Activated gamma-delta T cell treated with anti-CD3 and anti-CD28 coated beads, Interleukin-2, amount 50 U/mL, for 16 hours (primary cell): ENCODE measurements at regions not wholly inside any gene's neighbourhood (a gene's known extent, or its start where the extent isn't known, plus 50 kb on each side); places are given as distances from the start of the nearest gene placed in this dataset.

Experiments
- DNase-seq: peaks from one replicate; pipeline ENCODE4 v3.0.0-alpha.2; 2020; ENCODE audit warnings: low read depth

DNA sequence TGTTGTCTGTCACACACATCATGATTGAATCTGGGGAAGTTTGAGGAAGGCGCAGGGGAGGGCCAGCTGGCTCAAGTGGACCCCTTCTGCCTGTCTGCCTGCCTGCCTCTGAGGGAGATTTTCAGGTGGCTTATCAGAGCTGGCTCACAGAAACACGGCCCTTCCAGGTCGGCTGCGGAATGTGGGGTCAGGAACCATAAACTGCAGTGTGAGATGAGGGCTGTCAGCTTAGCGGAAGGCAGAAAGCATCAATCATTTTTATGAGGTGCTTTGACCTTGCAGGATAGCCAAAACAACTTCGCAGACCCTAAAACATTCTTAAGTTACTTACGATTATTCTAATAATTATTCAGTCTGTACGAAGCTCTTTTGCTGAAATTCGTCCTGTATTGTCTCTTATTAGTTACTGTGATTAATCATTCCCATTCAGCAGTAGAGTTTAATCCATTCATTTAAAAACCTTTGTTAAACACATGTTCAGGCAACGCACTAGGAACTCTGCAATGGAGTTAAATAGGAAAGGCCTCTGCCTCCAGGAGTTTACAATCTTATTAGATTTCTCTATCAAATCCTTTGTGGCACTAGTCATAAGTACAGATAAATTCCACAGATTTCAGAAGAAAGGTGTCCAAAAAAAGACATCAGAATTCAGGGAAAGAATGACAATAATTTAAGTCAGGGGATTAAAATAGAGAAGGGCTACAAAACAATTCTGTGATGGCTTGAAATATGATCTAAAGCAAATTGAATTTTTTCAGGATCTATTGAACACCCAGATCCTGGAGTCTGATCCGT, 371.6 kb downstream of the HRH4 start:
- DNase-seq = no peak

DNA sequence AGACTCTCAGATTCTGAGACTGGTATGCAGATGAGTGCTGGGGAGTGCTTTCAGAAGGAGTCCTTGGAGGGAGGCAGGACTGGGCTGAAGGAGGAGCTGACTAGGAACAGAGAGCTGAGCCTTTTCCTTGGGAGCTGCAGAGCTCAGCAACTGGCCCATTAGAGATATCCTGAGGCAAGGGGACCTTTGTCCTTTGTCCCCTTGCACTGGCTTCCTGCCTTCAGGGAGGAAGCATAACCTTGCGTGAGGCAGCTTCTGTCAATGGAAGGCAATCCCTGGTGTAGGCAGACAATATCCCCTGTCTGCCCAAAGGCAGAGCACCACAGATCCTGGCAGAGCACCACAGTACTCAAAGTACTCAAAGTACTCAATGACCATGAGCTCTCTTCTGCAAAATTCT, 375.3 kb downstream of the HRH4 start:
- no peak for DNase-seq

DNA sequence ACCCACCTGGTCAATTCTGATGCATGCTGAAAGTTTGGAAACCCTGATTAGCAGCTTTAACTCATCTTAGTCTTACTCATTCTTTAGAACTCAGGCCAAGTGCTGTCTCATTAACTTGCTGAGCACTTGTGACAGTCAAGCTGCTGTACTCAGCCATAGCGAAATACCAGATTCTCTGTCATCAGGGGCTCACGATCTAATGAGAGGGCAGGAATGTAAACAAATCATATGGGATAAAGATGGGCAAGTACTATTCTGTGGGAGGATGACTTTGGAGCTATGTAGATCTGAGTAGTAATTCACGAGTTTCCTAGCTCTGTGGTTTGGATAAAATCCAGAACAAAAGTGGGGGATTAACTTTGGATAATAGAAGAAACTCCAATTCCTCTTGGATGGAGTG, 376.6 kb downstream of the HRH4 start:
- no peak for DNase-seq

DNA sequence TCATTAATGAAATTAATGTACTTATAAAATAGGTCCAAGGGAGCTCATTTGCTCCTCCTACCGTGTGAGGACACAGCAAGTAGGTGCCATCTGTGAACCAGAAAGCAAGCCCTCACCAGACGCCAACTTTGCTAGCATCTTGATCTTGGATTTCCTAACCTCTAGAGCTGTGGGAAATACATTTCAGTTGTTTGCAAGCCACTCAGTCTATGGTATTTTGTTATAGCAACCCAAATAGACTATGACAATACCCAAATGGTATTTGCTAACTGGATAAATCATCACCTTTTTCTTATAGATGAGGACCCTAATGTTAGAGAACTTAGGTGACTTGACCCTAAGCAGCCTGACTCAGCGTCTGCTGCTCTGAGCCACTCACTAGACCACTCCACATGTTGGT, 379.6 kb downstream of the HRH4 start:
- DNase-seq = no peak

DNA sequence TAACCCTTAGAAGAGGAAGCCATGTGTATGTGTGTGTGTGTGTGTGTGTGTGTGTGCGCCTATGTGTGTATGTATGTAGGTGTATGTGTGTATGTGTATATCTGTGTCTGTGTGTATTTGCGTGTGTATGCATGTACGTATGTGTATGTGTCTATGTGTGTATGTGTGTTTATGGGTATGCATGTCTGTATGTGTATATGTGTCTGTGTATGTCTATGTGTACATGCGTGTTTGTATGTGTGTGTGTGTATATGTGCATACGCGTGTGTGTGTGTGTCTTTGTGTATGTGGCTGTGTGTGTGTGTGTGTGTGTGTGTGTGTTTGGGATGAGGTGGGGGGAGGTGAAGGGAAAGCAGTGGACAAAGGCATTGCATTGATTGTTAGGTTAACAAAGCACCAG, 380.2 kb downstream of the HRH4 start:
- no peak for DNase-seq

DNA sequence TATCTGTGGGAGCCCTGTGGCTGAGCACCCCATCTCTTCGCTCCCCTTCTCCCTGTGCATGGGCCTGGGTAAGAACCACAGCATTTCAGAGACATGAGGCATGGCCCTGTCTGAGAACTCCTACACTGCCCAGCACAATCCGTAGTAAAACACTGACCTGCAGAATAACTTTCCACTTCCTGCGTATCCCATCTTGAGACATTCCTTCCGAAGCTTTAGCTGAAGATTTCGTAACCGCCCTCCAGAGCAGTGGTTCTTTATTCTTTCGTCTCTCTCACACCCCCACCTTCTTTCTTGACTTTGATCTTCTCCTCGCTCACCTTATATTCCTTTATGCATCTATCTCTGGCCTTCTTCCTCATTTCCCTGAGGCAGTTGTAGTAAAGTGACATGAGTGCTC, 381.1 kb downstream of the HRH4 start:
- no peak for DNase-seq

DNA sequence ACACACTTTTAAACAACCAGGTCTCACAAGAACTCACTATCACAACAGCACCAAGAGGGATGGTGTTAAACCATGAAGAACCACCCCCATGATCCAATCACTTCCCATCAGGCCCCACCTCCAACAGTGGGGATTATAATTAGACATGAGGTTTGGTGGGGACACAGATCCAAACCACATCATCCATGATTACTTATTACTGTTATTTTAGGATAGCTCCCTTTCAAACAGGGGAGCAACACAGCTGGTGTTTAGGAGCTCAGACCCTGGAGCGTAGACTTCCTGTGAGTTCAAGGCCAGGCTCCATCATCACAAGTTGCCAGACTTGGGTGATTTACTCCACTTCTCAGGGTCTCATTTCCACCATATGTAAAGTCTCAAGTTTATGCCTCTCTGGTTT, 382.7 kb downstream of the HRH4 start:
- no peak for DNase-seq

DNA sequence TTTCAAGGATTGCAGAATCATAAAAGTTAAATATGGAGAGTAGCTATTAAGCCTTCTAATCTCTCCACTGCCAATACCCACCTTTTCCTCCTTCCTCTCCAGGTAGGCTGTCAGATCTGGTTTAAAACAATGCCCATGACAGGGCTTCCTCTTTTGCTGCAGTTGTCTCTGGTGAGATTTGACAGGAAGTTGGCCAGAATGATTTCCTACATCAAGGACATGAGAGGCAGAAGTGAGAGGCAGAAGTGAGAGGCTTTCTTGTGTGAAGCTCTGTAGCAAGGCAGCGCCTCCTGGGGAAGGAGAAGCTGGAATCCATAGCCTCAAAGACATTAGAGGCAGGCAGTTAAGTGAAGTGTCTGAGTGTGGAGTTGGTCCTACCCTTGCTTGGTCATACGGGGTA, 385.7 kb downstream of the HRH4 start:
- no peak for DNase-seq

DNA sequence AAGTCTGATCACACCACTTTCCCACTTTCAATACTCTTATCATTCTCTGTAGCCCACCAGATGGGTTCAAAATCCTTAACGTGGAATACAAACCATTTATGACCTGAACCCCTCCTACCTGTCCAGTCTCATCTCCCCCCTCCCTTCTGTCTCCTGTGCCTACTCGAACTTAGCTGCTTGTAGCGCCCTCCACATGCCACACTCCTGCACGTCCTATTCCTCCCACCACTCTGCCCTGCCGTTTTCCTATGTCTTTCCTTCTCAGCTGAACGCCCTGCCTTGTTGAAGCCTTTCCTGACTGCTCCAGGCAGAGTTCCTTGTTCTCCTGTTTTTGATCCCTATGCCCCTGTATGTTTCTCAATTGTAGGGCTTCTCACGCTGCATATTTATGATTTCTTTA, 390.1 kb downstream of the HRH4 start:
- no peak for DNase-seq

DNA sequence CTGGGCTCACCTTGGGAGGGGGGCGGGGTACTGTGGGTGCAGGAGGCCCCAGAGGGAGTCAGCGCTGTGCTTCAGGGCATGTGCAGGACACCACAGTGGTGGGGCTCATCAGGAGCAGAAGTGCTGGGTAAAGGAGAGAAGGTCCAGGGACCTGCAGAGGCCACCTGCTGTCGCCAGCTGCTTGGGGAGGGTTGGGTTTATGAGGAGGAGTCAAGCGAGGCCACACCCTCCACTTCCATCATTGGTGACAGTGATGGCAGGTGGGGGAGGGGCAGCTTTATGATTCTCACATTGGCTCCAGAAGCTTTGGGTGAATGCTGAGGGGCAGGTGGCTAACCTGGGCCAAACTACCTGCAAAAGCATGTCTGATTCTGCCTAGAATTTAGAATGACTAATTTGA, 392.6 kb downstream of the HRH4 start:
- no peak for DNase-seq

DNA sequence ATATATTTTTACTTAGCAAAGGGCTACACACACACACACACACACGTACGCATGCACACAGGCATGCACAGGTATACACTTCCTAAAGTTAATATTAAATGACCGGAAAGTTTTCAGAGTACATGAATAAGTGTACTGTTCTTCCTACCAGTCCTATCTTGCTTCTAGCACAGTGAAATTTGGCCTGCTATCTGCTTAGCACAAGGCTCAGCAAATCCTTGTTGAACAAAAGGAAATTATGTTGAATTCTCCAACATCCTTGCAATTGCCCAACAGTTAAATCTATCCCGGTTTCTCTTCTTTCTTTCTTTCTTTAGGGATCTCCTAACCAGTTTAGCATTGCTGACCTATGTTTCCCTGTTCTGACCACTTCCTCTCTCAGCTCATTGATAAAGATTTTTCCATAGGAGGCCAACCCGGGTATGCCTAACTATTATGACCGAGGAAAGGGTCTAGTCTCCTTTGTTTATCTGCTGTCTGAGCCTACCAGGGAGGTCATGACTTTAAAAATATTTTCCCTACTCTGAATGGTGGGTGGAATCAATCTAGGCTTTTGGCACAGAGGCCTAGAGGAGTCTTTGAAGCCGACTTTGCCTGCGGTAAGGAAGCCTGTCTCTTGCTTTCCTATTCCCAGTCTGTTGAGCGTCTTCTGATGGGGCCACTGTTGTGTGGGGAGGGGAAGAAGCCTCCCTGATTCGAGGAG, 400.7 kb downstream of the HRH4 start:
- DNase-seq = no peak

DNA sequence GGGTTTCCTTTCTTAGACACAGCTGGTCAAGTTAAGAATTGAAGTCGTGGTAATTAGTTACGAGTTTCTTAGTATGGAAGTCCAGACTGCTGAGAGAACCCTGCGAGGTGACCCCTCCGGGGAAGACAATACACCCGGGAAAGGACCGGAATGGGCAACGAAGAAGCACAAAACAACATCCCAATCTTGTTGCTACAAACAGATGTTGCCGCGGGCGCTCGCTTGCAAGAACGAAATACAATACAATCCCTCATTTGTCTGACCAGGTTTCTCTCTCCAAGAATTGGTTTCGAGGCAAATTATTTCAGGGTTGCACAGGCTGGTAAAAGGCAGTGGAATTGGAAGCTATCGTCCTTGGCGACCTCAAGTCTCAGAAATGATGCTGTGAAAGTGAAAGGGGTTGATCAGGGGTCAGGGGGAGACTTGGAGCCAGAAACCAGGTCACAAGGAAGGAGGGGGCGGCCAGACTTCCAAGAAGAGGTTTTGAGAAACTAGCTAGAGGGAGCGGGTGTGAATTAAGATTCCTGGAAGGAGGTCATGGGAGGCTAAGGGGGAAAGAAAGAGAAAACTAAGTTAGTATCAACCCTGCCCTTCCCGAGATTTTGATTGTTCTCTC, 401.9 kb downstream of the HRH4 start:
- no peak for DNase-seq

DNA sequence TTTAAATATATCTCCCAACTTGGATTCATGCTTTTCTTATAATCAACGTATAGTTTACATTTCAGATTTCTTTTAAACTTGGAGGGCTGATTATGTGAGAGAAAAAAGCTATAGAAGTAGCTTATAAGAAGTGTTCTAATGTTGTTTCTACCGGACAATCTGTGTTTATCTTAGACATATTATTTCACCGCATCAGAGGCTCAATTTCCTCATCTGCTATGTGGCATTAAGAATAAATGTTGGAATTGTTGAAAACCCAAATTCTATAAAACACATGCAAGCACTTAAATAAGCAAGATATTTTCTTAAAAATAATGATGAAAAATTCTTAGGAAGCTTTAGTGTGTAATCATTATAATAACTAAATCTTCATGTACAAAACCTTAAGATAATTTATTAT, 407.9 kb downstream of the HRH4 start:
- no peak for DNase-seq

DNA sequence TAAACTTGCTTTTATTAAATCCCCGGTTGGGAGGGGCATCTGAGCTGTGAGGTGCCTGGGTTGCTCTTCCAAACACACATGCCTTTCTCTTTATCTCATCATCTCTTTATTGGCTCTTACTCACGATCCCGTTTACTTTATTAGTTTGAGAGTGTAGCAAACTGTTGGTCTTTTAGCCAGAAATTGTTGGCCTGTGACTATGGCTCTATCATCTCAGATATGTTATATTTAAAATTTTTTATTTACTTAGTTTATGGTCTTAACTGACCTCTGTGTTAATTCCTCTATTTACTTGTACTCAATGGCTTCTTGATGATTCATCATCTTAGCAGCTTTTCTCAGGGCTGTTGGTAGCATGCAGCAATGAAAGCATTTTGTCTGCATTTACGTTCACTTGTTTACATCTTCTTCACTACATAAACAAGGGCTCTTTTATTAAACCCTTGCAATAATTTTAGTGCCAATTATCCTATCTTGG, 408.4 kb downstream of the HRH4 start:
- no peak for DNase-seq

DNA sequence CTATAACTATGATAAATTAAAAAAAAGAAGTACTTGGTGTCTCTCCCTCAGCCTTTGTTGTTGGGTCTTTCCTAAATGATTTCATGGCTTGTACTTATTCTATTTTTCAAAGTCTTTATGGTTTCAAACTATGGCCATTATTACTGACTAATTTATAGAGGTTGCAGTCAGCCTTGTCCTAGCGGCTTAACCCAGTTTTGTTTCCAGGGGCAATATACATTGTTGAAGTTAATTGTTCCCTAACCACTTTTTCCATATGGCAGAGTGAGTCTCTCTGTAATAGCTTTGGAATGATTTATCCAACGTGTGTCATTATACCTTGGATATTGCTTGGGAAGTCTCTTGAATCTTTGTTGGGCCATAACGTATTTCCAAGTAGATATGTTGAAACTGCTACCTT, 408.8 kb downstream of the HRH4 start:
- DNase-seq = no peak

DNA sequence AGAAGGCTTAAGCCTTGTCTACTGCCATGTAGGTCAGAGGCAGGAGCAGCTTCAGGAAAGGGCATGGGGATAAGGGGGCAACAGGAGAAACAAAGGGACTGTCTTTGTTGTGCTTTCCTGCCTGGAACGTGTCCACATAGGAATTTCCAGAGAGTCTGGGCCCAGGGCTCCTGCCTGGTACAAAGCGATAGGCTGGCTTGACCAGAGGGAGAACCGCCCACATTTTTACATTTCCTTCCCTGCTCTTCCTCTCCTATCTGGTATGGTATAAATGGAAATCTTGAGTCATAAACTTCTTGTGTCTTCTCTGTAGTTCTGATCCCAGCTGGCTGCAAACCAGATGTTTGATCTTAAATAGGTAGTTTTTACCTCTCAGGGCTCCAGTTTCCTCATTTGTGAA, 414.8 kb downstream of the HRH4 start:
- DNase-seq = no peak

DNA sequence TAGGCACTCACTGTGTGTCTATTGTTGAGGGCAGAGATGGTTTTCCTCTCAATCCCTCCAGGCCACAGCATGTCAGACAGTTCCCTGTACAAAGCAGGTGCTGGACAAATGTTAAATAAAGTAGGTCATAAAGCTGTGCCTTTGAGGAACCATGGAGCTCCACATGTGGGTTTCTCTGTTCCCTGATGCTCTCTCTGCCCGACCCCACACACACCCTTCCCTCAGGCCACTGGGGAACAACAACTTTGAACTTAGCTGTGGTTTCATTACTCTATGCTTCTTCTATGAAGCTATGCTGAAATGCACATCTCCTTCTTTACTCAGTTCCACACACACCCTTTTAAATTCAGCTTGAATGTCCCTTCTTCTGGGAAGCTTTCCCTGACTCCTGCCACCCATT, 415.3 kb downstream of the HRH4 start:
- DNase-seq = no peak

DNA sequence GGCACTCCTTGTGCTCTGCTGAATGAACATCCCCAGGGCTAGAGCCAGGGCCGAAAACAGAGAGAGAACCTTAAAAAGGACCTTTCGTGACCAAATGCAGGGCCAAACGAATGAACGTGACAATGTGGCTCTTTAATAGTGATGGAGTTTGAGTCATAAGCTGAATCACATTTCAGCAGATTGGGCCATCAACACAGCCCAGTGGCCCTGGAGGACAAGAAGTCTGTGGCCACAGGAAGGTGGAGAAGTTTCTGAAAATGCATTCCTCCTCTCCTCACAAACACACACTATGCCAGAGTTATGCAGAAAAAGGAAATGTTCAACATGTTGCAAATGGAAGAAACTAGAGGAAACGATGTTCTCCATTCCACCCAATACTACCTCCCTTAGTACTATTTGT, 415.8 kb downstream of the HRH4 start:
- DNase-seq = no peak

DNA sequence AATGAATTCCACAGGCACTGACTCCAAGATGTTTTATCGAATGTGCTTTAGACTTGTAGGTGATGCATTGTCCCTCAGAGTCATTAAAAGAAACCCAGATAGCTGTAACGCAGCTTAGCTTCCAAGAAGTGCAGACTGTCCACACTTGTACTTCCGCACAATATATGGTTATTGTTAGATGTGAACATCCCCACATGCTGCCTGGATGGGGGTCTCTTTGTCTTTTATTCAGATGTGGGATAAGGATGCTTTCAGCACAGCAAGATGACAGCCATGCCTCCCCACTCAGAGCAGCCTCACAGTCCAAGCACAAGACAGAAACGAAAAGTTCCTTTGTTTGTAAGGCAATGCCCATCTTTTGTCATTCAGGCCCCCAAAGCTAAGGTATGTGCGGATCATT, 416.6 kb downstream of the HRH4 start:
- no peak for DNase-seq

DNA sequence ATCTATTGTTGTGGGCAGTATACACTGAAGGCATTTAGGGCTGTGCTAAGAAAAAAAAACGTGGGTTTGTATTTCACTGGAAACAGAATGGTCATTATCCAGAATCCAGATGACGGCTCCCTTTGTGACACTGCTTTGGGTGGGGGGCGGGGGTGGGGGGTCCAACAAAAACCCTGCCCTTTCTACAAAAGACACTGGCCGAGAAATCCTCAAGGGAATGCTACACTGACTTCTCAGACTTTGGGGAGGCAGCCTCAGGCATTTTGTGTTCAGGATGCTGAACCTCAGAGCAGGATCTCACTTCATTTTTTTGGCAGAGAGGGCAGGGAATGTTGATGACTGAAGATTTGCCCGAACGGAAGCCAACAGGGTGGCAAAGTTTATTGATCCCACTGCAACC, 417.1 kb downstream of the HRH4 start:
- DNase-seq = no peak

DNA sequence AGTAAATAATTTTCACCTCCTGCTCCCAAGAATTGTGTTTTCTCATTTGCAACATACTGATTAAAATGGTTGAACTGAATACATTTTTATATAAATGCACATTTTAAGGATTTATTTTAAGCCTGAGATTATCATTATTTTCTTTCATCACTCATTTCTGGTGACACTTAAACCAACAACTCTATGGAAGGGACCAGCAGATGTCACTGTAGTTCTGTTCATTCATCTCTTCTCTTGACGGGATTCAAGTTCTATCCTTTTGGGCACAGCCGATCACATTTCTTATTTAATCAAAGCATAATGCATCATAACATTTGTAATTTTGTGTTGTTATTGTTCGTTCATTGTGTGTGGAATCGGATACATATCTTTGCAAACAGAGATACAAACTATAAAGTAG, 417.9 kb downstream of the HRH4 start:
- DNase-seq = no peak

DNA sequence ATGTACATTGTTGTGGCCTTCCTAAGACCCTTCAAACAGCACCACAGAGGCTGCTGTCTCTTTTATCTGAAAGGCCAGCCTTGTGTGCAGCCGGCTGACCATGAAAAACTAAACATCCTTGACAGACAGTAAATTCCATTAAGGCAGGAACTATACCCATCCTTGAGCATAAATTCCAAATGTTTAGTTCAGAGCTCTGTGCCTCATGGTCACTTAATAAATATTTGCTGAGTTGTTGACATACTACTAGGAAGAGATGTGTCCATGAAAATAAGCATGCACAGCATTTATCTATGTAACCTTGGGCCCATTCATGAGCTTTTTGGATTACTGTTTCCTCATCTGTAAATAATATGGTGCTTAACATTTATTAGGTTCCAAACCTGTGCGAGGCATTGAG, 424.8 kb downstream of the HRH4 start:
- DNase-seq = no peak

DNA sequence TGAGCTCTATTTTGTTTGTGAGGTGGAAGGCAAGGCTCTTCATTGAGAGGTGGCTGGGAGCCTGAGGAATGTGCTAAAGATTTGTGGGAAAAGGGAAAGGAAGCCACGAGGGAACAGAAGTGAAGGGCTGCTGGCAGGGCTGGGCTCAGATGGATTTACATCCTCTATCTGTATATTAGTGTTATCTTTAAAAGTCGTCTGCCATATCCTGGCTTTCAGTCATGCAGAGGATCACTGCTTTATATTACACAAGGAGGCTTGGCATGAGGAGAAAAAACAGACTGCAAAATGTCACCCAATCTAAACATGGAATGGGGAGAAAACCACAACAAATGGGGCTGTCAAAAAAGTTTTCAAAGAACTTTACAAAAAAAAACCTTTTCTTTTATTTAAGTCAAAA, 434.4 kb downstream of the HRH4 start:
- no peak for DNase-seq
